ENCODE measurements at regions not wholly inside any gene's neighbourhood (a gene's known extent, or its start where the extent isn't known, plus 50 kb on each side); places are given as distances from the start of the nearest gene placed in this dataset.

DNA sequence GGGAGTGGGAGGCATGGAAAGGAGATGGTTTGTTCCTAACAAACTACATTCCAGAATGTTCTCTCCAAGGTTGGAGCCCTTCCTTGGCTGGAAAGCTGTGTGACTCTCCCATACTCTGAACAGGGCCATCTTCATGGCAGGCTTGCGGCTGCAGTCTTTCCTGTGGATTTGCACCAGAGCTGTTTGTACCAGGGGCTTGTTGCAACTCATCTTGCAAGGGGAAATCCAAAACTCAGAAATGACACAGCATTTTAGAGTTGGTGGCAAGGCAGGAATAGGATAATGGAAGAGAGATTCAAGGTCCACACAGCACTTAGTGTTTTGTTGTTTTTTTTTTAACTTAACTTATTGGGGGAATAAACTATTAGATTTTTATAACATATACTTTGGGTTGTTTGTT lies 73.7 kb upstream of the ZNF516 start:
- Histone ChIP-seq H2AK5ac (ENCODE audit: low read depth, low read length) (0 out of 2 replicates have a peak overlapping the region, but pooled peaks have one; percentile 16), H3K9me3 (ENCODE audit: control insufficient read depth, insufficient read depth, low read length) (peaks cover under 1% of the 10 kb centered on the region; the same call in 1 of the 2 replicates), H4K20me1 (ENCODE audit: insufficient read depth, low read length) (peaks cover 3% of the 10 kb centered on the region; the same call in 1 of the 2 replicates), H4K91ac (ENCODE audit: insufficient read depth, low read depth, low read length) (no peak overlapping the region), H3K79me1 (ENCODE audit: low read depth in 1 of 2, low read length in 2 of 2) (peaks cover 5 to 29% of the 10 kb centered on the region in 2 experiments; a peak in 3 of 4 replicates), H3K36me3 (ENCODE audit: control insufficient read depth, insufficient read depth, low read length) (no peaks in the 10 kb centered on the region), H3K27me3 (ENCODE audit: control insufficient read depth, insufficient read depth, low read length) (no peaks in the 10 kb centered on the region), H4K5ac (ENCODE audit: low read depth, low read length) (peak overlapping the region; percentile 13; the same call in 1 of the 2 replicates), H3K27ac (ENCODE audit: insufficient read depth, low read length) (no peak overlapping the region), H3K56ac (ENCODE audit: extremely low read depth, insufficient read depth, low read length) (no peak overlapping the region), H3K4me1 (ENCODE audit: control insufficient read depth, insufficient read depth, low read length) (peaks cover 25% of the 10 kb centered on the region), H3K23ac (ENCODE audit: low read depth, low read length) (peak overlapping the region; percentile 23; the same call in 1 of the 2 replicates), H3K4ac (ENCODE audit: low read depth, low read length) (no peak overlapping the region), H3K14ac (replicated peaks; ENCODE audit: low read depth, low read length) (0 out of 2 replicates have a peak overlapping the region, but pooled peaks have one; percentile 38), H3K9ac (ENCODE audit: low read depth, low read length) (no peak overlapping the region), H3K18ac (ENCODE audit: low read depth, low read length) (peak overlapping the region; percentile 34; the same call in 1 of the 2 replicates), H2BK120ac (ENCODE audit: low read depth, low read length) (peak overlapping the region; percentile 64; the same call in 1 of the 2 replicates), H3K4me3 (ENCODE audit: insufficient read depth, low read depth, low read length) (no peak overlapping the region), H3K9me1 (ENCODE audit: insufficient read depth, low read length) (peaks cover 24% of the 10 kb centered on the region), H2AFZ (replicated peaks; ENCODE audit: low read length, poor library complexity) (no peak overlapping the region), H2BK5ac (ENCODE audit: low read depth, low read length, poor library complexity, severe bottlenecking) (no peak overlapping the region), H4K8ac (ENCODE audit: low read depth in 2 of 2, low read length in 2 of 2) (no peak overlapping the region), H3K4me2 (ENCODE audit: low read depth, low read length) (no peak overlapping the region), H2BK15ac (ENCODE audit: low read depth, low read length) (no peak overlapping the region), H2BK20ac (ENCODE audit: low read depth, low read length) (peak overlapping the region; percentile 48; the same call in 1 of the 2 replicates), H2AK9ac (replicated peaks; ENCODE audit: low read depth, low read length, poor library complexity) (no peak overlapping the region)
- no TSS peak for BruUV-seq (replicated peaks)
- whole genome bisulfite sequencing, 2 experiments (ENCODE audit: extremely low coverage in 2 of 2, insufficient read length in 1 of 2): 100% methylated on average over 1 of the region's 1 CpG; no CpG with 5 or more reads in 1 of the 2 experiments
- DNase-seq: no peak
- no peak for ATAC-seq (ENCODE audit: low read depth)
- TF ChIP-seq MAFK (IDR thresholded peaks at IDR 0.05; ENCODE audit: low read depth, low read length) (no peak), RCOR1 (IDR thresholded peaks at IDR 0.05; ENCODE audit: insufficient replicate concordance, low read length) (no peak), FOS (IDR thresholded peaks at IDR 0.05; ENCODE audit: low read depth, low read length) (no peak), RFX5 (IDR thresholded peaks at IDR 0.05; ENCODE audit: low read depth, low read length) (no peak), CHD1 (IDR thresholded peaks at IDR 0.05; ENCODE audit: low read depth, low read length) (no peak), POLR2A (IDR thresholded peaks at IDR 0.05; ENCODE audit: low read depth, low read length) (no peak), MXI1 (IDR thresholded peaks at IDR 0.05; ENCODE audit: borderline replicate concordance, low read depth, low read length) (no peak), CEBPB (IDR thresholded peaks at IDR 0.05; ENCODE audit: low read depth, low read length) (no peak), RAD21 (IDR thresholded peaks at IDR 0.05; ENCODE audit: low read length) (no peak), MAZ (IDR thresholded peaks at IDR 0.05; ENCODE audit: borderline replicate concordance, low read depth, low read length) (no peak), SMC3 (IDR thresholded peaks at IDR 0.05; ENCODE audit: low read depth, low read length) (no peak), BHLHE40 (IDR thresholded peaks at IDR 0.05; ENCODE audit: low read depth, low read length) (no peak), NFE2L2 (IDR thresholded peaks at IDR 0.05; ENCODE audit: low read depth, low read length) (no peak; the same call in 1 of the 2 replicates)
- TF ChIP-seq, protein P1, sequence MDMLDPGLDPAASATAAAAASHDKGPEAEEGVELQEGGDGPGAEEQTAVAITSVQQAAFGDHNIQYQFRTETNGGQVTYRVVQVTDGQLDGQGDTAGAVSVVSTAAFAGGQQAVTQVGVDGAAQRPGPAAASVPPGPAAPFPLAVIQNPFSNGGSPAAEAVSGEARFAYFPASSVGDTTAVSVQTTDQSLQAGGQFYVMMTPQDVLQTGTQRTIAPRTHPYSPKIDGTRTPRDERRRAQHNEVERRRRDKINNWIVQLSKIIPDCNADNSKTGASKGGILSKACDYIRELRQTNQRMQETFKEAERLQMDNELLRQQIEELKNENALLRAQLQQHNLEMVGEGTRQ (IDR thresholded peaks at IDR 0.05; ENCODE audit: low read depth, low read length): no peak
- TF ChIP-seq, protein P2, sequence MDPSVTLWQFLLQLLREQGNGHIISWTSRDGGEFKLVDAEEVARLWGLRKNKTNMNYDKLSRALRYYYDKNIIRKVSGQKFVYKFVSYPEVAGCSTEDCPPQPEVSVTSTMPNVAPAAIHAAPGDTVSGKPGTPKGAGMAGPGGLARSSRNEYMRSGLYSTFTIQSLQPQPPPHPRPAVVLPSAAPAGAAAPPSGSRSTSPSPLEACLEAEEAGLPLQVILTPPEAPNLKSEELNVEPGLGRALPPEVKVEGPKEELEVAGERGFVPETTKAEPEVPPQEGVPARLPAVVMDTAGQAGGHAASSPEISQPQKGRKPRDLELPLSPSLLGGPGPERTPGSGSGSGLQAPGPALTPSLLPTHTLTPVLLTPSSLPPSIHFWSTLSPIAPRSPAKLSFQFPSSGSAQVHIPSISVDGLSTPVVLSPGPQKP (IDR thresholded peaks at IDR 0.05; ENCODE audit: borderline replicate concordance, low read depth, low read length): no peak
- TF ChIP-seq, protein P3, sequence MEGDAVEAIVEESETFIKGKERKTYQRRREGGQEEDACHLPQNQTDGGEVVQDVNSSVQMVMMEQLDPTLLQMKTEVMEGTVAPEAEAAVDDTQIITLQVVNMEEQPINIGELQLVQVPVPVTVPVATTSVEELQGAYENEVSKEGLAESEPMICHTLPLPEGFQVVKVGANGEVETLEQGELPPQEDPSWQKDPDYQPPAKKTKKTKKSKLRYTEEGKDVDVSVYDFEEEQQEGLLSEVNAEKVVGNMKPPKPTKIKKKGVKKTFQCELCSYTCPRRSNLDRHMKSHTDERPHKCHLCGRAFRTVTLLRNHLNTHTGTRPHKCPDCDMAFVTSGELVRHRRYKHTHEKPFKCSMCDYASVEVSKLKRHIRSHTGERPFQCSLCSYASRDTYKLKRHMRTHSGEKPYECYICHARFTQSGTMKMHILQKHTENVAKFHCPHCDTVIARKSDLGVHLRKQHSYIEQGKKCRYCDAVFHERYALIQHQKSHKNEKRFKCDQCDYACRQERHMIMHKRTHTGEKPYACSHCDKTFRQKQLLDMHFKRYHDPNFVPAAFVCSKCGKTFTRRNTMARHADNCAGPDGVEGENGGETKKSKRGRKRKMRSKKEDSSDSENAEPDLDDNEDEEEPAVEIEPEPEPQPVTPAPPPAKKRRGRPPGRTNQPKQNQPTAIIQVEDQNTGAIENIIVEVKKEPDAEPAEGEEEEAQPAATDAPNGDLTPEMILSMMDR (conservative IDR thresholded peaks at IDR 0.05; ENCODE audit: low read depth, low read length): no peak
- in situ Hi-C loops (cut with MboI; ENCODE audit: low sequenced_read_pairs) (no loop called here), dilution Hi-C loops (cut with HindIII; ENCODE audit: low sequenced_read_pairs, unreplicated experiment) (no loop called here), intact Hi-C loops (cut with micrococcal nuclease) (no loop called here)
- CTCF ChIA-PET: interaction anchor here (0.6 kb wide), 1 partner anchor 14 kb away, joined by 3 read pairs; no protein-coding TSS in a partner anchor
- POLR2A ChIA-PET (ENCODE audit: unreplicated experiment): no interaction called here

Measured in IMR-90 (cell line).